HepG2 (cell line): ENCODE measurements at regions not wholly inside any gene's neighbourhood (a gene's known extent, or its start where the extent isn't known, plus 50 kb on each side); places are given as distances from the start of the nearest gene placed in this dataset.

Source experiments
- ATF5 ChIP-seq: sonication (generic); formaldehyde crosslinking; IDR thresholded peaks from 2 replicates; pipeline ENCODE4 v1.4.0; 2020; ENCODE audit warnings: mild to moderate bottlenecking, low read depth, missing genetic modification reagents
- CTCF ChIP-seq: sonication (generic); formaldehyde crosslinking; IDR thresholded peaks from 2 replicates; pipeline ENCODE4 v1.5.0; 2020; ENCODE audit warnings: mild to moderate bottlenecking, missing genetic modification reagents, moderate library complexity
- ELK4 ChIP-seq: sonication (generic); formaldehyde crosslinking; IDR thresholded peaks from 2 replicates; pipeline ENCODE4 v1.9.0; 2021; ENCODE audit warnings: missing genetic modification reagents, borderline replicate concordance
- EZH2 ChIP-seq: conservative IDR thresholded peaks from 2 replicates; pipeline ENCODE4 v1.6.1; 2012; ENCODE audit warnings: mild to moderate bottlenecking, low read depth, low read length, moderate library complexity
- HCFC1 ChIP-seq: fragments of 150-350 bp; IDR thresholded peaks from 2 replicates; pipeline ENCODE4 v1.6.1; 2014; ENCODE audit warnings: low read depth, low read length
- HINFP ChIP-seq: sonication (generic); formaldehyde crosslinking; IDR thresholded peaks from 2 replicates; pipeline ENCODE4 v1.4.0; 2020; ENCODE audit warnings: low read depth, mild to moderate bottlenecking, missing genetic modification reagents
- JUN ChIP-seq: sonication (generic); formaldehyde crosslinking; IDR thresholded peaks from 2 replicates; pipeline ENCODE4 v1.4.0; 2020; ENCODE audit warnings: mild to moderate bottlenecking, missing genetic modification reagents
- MAFK ChIP-seq, 2 experiments: IDR thresholded peaks in 1 of 2; conservative IDR thresholded peaks in 1 of 2; 2 replicates each; pipeline ENCODE4 v1.6.1; 2011; ENCODE audit warnings: improper control_type of control experiment in 2 of 2, low read length in 2 of 2
- NPAS2 ChIP-seq: sonication (generic); formaldehyde crosslinking; IDR thresholded peaks from 2 replicates; pipeline ENCODE4 v1.8.0; 2022; ENCODE audit warnings: mild to moderate bottlenecking, missing genetic modification reagents, borderline replicate concordance
- PBX3 ChIP-seq: sonication (generic); formaldehyde crosslinking; IDR thresholded peaks from 2 replicates; pipeline ENCODE4 v1.8.1; 2023; ENCODE audit warnings: missing genetic modification reagents, inconsistent platforms, borderline replicate concordance
- PRDM15 ChIP-seq: sonication (generic); formaldehyde crosslinking; IDR thresholded peaks from 2 replicates; pipeline ENCODE4 v1.4.0; 2020; ENCODE audit warnings: missing genetic modification reagents
- SIN3A ChIP-seq: IDR thresholded peaks from 2 replicates; pipeline ENCODE4 v1.6.1; 2011; ENCODE audit warnings: low read depth, mild to moderate bottlenecking, control low read depth, low read length, borderline replicate concordance
- TRIM22 ChIP-seq: fragments of 450-650 bp; IDR thresholded peaks from 2 replicates; pipeline ENCODE4 v1.6.1; 2017
- ZFP91 ChIP-seq: sonication (generic); formaldehyde crosslinking; IDR thresholded peaks from 2 replicates; pipeline ENCODE4 v1.9.0; 2022; ENCODE audit warnings: missing genetic modification reagents, mild to moderate bottlenecking, borderline replicate concordance

- TF ChIP-seq CTCF (CRISPR knock-in tag) = no peak
- TF ChIP-seq HINFP (CRISPR knock-in tag) = no peak
- no peak for TF ChIP-seq MAFK (conservative IDR thresholded peaks at IDR 0.05 in 1 of 2, IDR thresholded peaks at IDR 0.05 in 1 of 2; ENCODE audit: low read length in 2 of 2)
- no peak for TF ChIP-seq EZH2
- no peak for TF ChIP-seq ATF5 (CRISPR knock-in tag)
- no peak for TF ChIP-seq PRDM15 (CRISPR knock-in tag)
- no peak for TF ChIP-seq JUN (CRISPR knock-in tag)
- TF ChIP-seq HCFC1 = no peak
- no peak for TF ChIP-seq TRIM22
- no peak for TF ChIP-seq ZFP91 (CRISPR knock-in tag)
- no peak for TF ChIP-seq ELK4
- TF ChIP-seq PBX3 (CRISPR knock-in tag) = no peak
- TF ChIP-seq NPAS2 (CRISPR knock-in tag) = no peak
- no peak for TF ChIP-seq SIN3A
Observed at GRCh38 chr3:59631482-59631881, 581.7 kb upstream of the CFAP20DC start.
